Loucy (cell line): ENCODE measurements at regions not wholly inside any gene's neighbourhood (a gene's known extent, or its start where the extent isn't known, plus 50 kb on each side); places are given as distances from the start of the nearest gene placed in this dataset.

Source experiments
- CTCF ChIP-seq: fragments of 200-600 bp; sonication (generic); conservative IDR thresholded peaks from 2 replicates; pipeline ENCODE4 v1.5.1; 2014; ENCODE audit warnings: mild to moderate bottlenecking, antibody characterized with exemption, low read length
- EZH2phosphoT487 ChIP-seq: fragments of 200-600 bp; IDR thresholded peaks from 2 replicates; pipeline ENCODE4 v1.6.1; 2018; ENCODE audit warnings: antibody characterized with exemption, mild to moderate bottlenecking, moderate library complexity, borderline replicate concordance

- TF ChIP-seq CTCF (no peak), EZH2phosphoT487 (no peak)
These were observed 164.8 kb upstream of the STK17B start for GRCh38 chr2:196336207-196336606.
